ENCODE measurements at regions not wholly inside any gene's neighbourhood (a gene's known extent, or its start where the extent isn't known, plus 50 kb on each side); places are given as distances from the start of the nearest gene placed in this dataset.

- Histone ChIP-seq H3K27ac (ENCODE audit: low read length) (no peak overlapping the region), H3K27me3 (ENCODE audit: insufficient read depth, low read depth, low read length) (no peaks in the 10 kb centered on the region), H3F3A (ENCODE audit: insufficient read depth, low read length, poor library complexity, severe bottlenecking) (no peaks in the 10 kb centered on the region), H3K9me3 (ENCODE audit: low read length) (no peaks in the 10 kb centered on the region), H2AFZ (ENCODE audit: low read depth, low read length) (no peak overlapping the region), H4K20me1 (ENCODE audit: insufficient read depth) (no peaks in the 10 kb centered on the region), H3K36me3 (ENCODE audit: insufficient read depth, low read length) (no peaks in the 10 kb centered on the region), H3K9me2 (ENCODE audit: insufficient read depth, low read length) (no peaks in the 10 kb centered on the region), H3K9ac (ENCODE audit: low read length) (no peak overlapping the region), H3K4me2 (ENCODE audit: low read length) (no peak overlapping the region), H3K79me2 (replicated peaks; ENCODE audit: insufficient read depth, low read length) (no peaks in the 10 kb centered on the region), H3K4me3 (ENCODE audit: low read length) (no peak overlapping the region)
- no peak for TF ChIP-seq POLR2AphosphoS5 (IDR thresholded peaks at IDR 0.05)
- TF ChIP-seq, protein P1, sequence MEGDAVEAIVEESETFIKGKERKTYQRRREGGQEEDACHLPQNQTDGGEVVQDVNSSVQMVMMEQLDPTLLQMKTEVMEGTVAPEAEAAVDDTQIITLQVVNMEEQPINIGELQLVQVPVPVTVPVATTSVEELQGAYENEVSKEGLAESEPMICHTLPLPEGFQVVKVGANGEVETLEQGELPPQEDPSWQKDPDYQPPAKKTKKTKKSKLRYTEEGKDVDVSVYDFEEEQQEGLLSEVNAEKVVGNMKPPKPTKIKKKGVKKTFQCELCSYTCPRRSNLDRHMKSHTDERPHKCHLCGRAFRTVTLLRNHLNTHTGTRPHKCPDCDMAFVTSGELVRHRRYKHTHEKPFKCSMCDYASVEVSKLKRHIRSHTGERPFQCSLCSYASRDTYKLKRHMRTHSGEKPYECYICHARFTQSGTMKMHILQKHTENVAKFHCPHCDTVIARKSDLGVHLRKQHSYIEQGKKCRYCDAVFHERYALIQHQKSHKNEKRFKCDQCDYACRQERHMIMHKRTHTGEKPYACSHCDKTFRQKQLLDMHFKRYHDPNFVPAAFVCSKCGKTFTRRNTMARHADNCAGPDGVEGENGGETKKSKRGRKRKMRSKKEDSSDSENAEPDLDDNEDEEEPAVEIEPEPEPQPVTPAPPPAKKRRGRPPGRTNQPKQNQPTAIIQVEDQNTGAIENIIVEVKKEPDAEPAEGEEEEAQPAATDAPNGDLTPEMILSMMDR (IDR thresholded peaks at IDR 0.05; ENCODE audit: poor library complexity, severe bottlenecking) = no peak
- TF ChIP-seq EZH2 (IDR thresholded peaks at IDR 0.05; ENCODE audit: borderline replicate concordance, insufficient read depth, low read length, poor library complexity, severe bottlenecking) = no peak
- TF ChIP-seq, protein P2, sequence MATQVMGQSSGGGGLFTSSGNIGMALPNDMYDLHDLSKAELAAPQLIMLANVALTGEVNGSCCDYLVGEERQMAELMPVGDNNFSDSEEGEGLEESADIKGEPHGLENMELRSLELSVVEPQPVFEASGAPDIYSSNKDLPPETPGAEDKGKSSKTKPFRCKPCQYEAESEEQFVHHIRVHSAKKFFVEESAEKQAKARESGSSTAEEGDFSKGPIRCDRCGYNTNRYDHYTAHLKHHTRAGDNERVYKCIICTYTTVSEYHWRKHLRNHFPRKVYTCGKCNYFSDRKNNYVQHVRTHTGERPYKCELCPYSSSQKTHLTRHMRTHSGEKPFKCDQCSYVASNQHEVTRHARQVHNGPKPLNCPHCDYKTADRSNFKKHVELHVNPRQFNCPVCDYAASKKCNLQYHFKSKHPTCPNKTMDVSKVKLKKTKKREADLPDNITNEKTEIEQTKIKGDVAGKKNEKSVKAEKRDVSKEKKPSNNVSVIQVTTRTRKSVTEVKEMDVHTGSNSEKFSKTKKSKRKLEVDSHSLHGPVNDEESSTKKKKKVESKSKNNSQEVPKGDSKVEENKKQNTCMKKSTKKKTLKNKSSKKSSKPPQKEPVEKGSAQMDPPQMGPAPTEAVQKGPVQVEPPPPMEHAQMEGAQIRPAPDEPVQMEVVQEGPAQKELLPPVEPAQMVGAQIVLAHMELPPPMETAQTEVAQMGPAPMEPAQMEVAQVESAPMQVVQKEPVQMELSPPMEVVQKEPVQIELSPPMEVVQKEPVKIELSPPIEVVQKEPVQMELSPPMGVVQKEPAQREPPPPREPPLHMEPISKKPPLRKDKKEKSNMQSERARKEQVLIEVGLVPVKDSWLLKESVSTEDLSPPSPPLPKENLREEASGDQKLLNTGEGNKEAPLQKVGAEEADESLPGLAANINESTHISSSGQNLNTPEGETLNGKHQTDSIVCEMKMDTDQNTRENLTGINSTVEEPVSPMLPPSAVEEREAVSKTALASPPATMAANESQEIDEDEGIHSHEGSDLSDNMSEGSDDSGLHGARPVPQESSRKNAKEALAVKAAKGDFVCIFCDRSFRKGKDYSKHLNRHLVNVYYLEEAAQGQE (IDR thresholded peaks at IDR 0.05; ENCODE audit: borderline replicate concordance) = no peak
- TF ChIP-seq SMC3 (conservative IDR thresholded peaks at IDR 0.05; ENCODE audit: poor library complexity) = no peak
- TF ChIP-seq RAD21 (conservative IDR thresholded peaks at IDR 0.05) = no peak
- TF ChIP-seq TAF1 (IDR thresholded peaks at IDR 0.05; ENCODE audit: low read depth) = no peak
- no peak for TF ChIP-seq MXI1 (conservative IDR thresholded peaks at IDR 0.05; ENCODE audit: poor library complexity, severe bottlenecking)
- no peak for TF ChIP-seq EP300 (conservative IDR thresholded peaks at IDR 0.05; ENCODE audit: poor library complexity, severe bottlenecking)
Measured at GRCh38 chr6:99818161-99818560, 175.9 kb downstream of the MCHR2 start.

- H3K9ac ChIP-seq (ENCODE audit: low read length) = no peak overlapping the region
- no peaks in the 10 kb centered on the region for H3K9me3 ChIP-seq (ENCODE audit: low read length)
- H3K36me3 ChIP-seq (ENCODE audit: insufficient read depth, low read length) = no peaks in the 10 kb centered on the region
- no peak overlapping the region for H3K4me2 ChIP-seq (ENCODE audit: low read length)
- no peaks in the 10 kb centered on the region for H4K20me1 ChIP-seq (ENCODE audit: insufficient read depth)
- H2AFZ ChIP-seq (ENCODE audit: low read depth, low read length) = no peak overlapping the region
- no peaks in the 10 kb centered on the region for H3F3A ChIP-seq (ENCODE audit: insufficient read depth, low read length, poor library complexity, severe bottlenecking)
- H3K27me3 ChIP-seq (ENCODE audit: insufficient read depth, low read depth, low read length) = no peaks in the 10 kb centered on the region
- H3K9me2 ChIP-seq (ENCODE audit: insufficient read depth, low read length) = no peaks in the 10 kb centered on the region
- TF ChIP-seq EP300 (conservative IDR thresholded peaks at IDR 0.05; ENCODE audit: poor library complexity, severe bottlenecking) (no peak), EZH2 (IDR thresholded peaks at IDR 0.05; ENCODE audit: borderline replicate concordance, insufficient read depth, low read length, poor library complexity, severe bottlenecking) (no peak), MXI1 (conservative IDR thresholded peaks at IDR 0.05; ENCODE audit: poor library complexity, severe bottlenecking) (no peak), RAD21 (conservative IDR thresholded peaks at IDR 0.05) (no peak), TAF1 (IDR thresholded peaks at IDR 0.05; ENCODE audit: low read depth) (no peak), POLR2AphosphoS5 (IDR thresholded peaks at IDR 0.05) (no peak), SMC3 (conservative IDR thresholded peaks at IDR 0.05; ENCODE audit: poor library complexity) (no peak)
- TF ChIP-seq, protein P1 (IDR thresholded peaks at IDR 0.05; ENCODE audit: poor library complexity, severe bottlenecking) = no peak
- TF ChIP-seq, protein P2 (IDR thresholded peaks at IDR 0.05; ENCODE audit: borderline replicate concordance) = no peak
- H3K4me3 ChIP-seq (ENCODE audit: low read length) = no peak overlapping the region
- no peaks in the 10 kb centered on the region for H3K79me2 ChIP-seq (replicated peaks; ENCODE audit: insufficient read depth, low read length)
- no peak overlapping the region for H3K27ac ChIP-seq (ENCODE audit: low read length)
Measured at GRCh38 chr6:99819853-99820252, 174.2 kb downstream of the MCHR2 start.

Data from neural cell (in vitro differentiated cells).